SH-SY5Y (cell line): ENCODE measurements at regions not wholly inside any gene's neighbourhood (a gene's known extent, or its start where the extent isn't known, plus 50 kb on each side); places are given as distances from the start of the nearest gene placed in this dataset.

Experiments
- GATA2 ChIP-seq: IDR thresholded peaks from 2 replicates; pipeline ENCODE4 v1.6.1; 2011; ENCODE audit warnings: mild to moderate bottlenecking, low read depth, low read length
- GATA3 ChIP-seq: IDR thresholded peaks from 2 replicates; pipeline ENCODE4 v1.6.1; 2011; ENCODE audit warnings: low read depth, mild to moderate bottlenecking, low read length, moderate library complexity

DNA sequence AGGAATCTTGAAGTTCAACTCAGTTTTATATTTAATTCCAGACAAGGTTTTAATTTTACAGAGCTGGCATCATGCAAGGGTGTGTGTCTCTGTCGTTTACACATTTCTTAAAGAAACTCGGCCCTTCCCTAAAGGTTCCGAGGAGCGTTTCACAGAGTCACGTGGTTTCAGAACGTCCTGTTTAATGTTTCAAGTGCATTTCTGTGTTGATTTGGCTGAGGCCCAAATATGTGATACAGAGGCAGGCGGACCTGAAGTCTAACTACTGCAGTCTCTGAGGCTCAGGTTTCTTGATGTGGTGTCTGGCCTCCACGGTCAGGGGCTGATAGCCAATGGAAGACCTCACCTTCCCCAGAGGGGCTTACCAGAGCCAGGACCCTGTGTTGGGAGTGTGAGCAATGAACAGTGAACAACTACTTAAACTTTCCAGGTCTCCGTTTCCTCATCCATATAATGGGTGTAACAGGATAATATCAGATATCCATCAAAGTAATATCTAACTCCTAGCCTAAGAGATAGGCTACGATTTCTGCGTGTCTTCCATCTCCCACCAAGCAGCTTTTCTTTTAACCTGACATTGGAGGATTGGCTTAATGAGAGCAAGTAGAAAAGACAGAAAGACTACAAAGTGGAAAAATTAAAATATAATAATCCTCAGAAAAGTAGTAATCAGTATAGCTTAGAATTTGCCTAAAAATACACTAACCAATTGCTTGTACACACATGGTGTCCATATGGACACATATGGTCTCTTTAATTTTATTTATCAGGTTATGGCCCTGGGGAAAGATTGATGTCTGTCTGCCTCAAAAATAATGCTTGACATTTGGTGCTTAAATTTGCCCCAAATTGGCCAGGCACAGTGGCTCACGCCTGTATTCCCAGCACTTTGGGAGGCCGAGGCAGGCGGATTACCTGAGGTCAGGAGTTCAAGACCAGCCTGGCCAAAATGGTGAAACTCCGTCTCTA, 50.0 kb upstream of the TRIM2 start:
- TF ChIP-seq GATA3 = peak; percentile 57
- peak; percentile 49; the same call in 1 of the 2 replicates for TF ChIP-seq GATA2
